ENCODE measurements at regions not wholly inside any gene's neighbourhood (a gene's known extent, or its start where the extent isn't known, plus 50 kb on each side); places are given as distances from the start of the nearest gene placed in this dataset.

GRCh38 chr7:109926738-109927137 is 1164.2 kb upstream of the LRRN3 start:
- TF ChIP-seq POLR2A (IDR thresholded peaks at IDR 0.05) (no peak), CTCF (IDR thresholded peaks at IDR 0.05) (no peak)
- H3K4me3 ChIP-seq (ENCODE audit: low read depth, poor library complexity, severe bottlenecking) = no peak overlapping the region
- intact Hi-C loops (cut with DNase I; ENCODE audit: low total_unique reads) = no loop called here
- DNase-seq (ENCODE audit: low spot score in 2 of 2) = no peak
- WGBS, 2 donors = 36 to 39% methylated on average over 2 of the region's 2 CpGs

GRCh38 chr7:109930049-109930448 is 1160.9 kb upstream of the LRRN3 start:
- TF ChIP-seq CTCF (IDR thresholded peaks at IDR 0.05) (no peak), POLR2A (IDR thresholded peaks at IDR 0.05) (no peak)
- intact Hi-C loops (cut with DNase I; ENCODE audit: low total_unique reads) = no loop called here
- H3K4me3 ChIP-seq (ENCODE audit: low read depth, poor library complexity, severe bottlenecking) = no peak overlapping the region
- 72 to 92% methylated on average over 3 of the region's 3 CpGs for WGBS, 2 donors
- no peak for DNase-seq (ENCODE audit: low spot score in 2 of 2)

- DNase-seq (ENCODE audit: low spot score in 2 of 2) = no peak
- WGBS, 2 donors = 46 to 57% methylated on average over 2 of the region's 2 CpGs
- intact Hi-C loops (cut with DNase I; ENCODE audit: low total_unique reads) = no loop called here
- TF ChIP-seq CTCF (IDR thresholded peaks at IDR 0.05) (no peak), POLR2A (IDR thresholded peaks at IDR 0.05) (no peak)
- H3K4me3 ChIP-seq (ENCODE audit: low read depth, poor library complexity, severe bottlenecking) = no peak overlapping the region
Observed at GRCh38 chr7:109939207-109939606, 1151.7 kb upstream of the LRRN3 start.

GRCh38 chr7:109945820-109946518 is 1145.0 kb upstream of the LRRN3 start:
- 71 to 76% methylated on average over 4 of the region's 4 CpGs for WGBS, 2 donors
- TF ChIP-seq POLR2A (IDR thresholded peaks at IDR 0.05) = no peak
- no peak for TF ChIP-seq CTCF (IDR thresholded peaks at IDR 0.05)
- no peak overlapping the region for H3K4me3 ChIP-seq (ENCODE audit: low read depth, poor library complexity, severe bottlenecking)
- intact Hi-C loops (cut with DNase I; ENCODE audit: low total_unique reads) = no loop called here
- DNase-seq (ENCODE audit: low spot score in 2 of 2) = no peak

GRCh38 chr7:109950256-109950655 is 1140.7 kb upstream of the LRRN3 start:
- no peak overlapping the region for H3K4me3 ChIP-seq (ENCODE audit: low read depth, poor library complexity, severe bottlenecking)
- intact Hi-C loops (cut with DNase I; ENCODE audit: low total_unique reads) = no loop called here
- TF ChIP-seq CTCF (IDR thresholded peaks at IDR 0.05) (no peak), POLR2A (IDR thresholded peaks at IDR 0.05) (no peak)
- no peak for DNase-seq (ENCODE audit: low spot score in 2 of 2)
- WGBS, 2 donors = 68 to 74% methylated on average over 2 of the region's 2 CpGs

Measured in lower leg skin (tissue), 4 donors.